NCI-H82 treated with DMSO at 0.1 percent for 48 hours (cell line): ENCODE measurements at regions not wholly inside any gene's neighbourhood (a gene's known extent, or its start where the extent isn't known, plus 50 kb on each side); places are given as distances from the start of the nearest gene placed in this dataset.
"Not testable (repeated sequence)": the region's sequence is repeated elsewhere in the genome, so short reads cannot be mapped to it uniquely, and the experiment has no call there.

Source experiments
- DNase-seq: peaks from one replicate; lab custom pipeline; 2025; ENCODE audit not compliant: unreplicated experiment; lab: John Stamatoyannopoulos, UW

GRCh38 chr12:83634726-83635267 lies 948.1 kb downstream of the TMTC2 start:
- no peak for DNase-seq

DNA sequence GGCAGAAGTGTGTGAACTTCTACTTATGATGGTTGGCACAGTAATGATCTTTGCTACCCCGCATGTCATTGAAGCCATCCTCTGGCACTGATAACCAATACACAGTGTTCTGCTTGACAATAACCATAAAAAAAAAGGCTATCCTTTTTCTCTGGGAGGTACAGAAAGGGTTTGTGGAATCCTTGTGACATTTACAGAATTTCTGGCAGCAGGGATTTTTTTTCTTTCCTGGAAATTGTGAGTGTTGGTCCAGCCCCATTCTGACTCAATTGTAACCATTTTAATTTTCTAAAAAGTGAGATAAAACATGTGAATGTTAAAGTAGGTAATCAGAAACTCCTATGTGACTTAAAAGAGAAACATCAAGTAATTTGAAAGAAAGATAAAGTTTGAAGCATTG lies 943.8 kb downstream of the TMTC2 start:
- DNase-seq = no peak

DNA sequence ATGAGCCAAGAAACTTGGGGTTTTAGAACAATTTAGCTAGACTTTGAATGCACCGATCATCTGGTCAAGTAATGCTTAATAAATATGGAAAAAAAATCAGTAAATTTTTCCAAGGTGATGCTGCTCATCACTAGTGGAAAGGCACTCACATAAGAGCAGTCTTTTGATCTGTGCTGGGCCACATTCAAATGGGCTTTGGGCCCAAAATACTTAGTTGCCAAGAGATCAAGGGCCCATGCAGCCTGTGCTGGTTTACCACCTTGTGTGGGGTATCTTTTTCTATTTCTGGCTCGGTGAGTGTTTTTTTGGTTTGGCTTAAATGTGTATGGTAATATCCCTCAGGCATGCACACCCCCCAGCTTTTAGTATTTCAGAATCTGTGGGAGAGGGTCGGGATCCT lies 943.2 kb downstream of the TMTC2 start:
- no peak for DNase-seq

DNA sequence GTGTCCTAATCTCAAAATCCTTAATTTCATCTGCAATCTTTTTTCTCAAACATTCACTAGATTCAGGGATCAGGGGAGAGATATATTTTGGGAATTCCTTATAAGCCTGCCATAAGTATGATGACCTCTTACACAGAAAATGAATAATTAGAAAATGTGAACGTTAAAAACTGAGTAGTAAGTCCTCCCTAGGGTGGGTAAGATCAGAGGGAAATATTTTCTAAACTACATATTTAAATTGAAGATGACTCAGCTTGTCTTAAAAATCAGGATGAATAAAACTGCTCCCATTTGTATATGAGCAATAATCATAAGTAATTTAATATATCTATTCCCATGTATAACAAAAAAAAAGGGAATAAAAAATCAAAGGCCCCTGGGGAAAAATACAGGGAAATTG lies 935.5 kb downstream of the TMTC2 start:
- no peak for DNase-seq

- DNase-seq = no peak
These were observed 933.3 kb downstream of the TMTC2 start for GRCh38 chr12:83619973-83620372.

GRCh38 chr12:83615152-83615551 lies 928.4 kb downstream of the TMTC2 start:
- DNase-seq = no peak

GRCh38 chr12:83613586-83614110 lies 926.9 kb downstream of the TMTC2 start:
- no peak for DNase-seq

GRCh38 chr12:83603106-83603505 lies 916.4 kb downstream of the TMTC2 start:
- no peak for DNase-seq

- DNase-seq = no peak
These were observed 888.6 kb downstream of the TMTC2 start for GRCh38 chr12:83575326-83575725.

- no peak for DNase-seq
These were observed 887.4 kb downstream of the TMTC2 start for GRCh38 chr12:83574142-83574541.

GRCh38 chr12:83573671-83574070 lies 887.0 kb downstream of the TMTC2 start:
- no peak for DNase-seq

DNA sequence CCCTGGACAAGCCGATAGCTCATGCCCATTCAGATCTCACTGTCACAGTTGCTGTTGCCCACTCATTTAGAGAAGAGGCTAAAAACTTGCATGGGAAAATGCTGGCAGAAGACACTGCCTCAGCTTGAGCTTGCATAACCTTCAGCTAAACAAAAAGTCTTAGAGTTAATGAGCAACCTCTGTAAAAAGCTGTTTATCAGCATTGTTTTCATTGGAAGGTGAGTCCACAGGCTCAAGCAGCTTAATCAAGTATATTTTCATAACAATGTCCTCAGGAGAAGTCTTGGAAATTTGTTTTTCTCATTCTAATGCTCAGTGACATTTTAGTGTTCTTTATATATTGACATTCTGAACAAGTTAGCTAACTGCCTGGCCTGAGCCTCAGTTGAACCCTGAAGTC lies 872.9 kb downstream of the TMTC2 start:
- no peak for DNase-seq

- not testable (repeated sequence) for DNase-seq
These were observed 869.3 kb downstream of the TMTC2 start for GRCh38 chr12:83556040-83556439.

- no peak for DNase-seq
These were observed 854.7 kb downstream of the TMTC2 start for GRCh38 chr12:83541446-83541845.

DNA sequence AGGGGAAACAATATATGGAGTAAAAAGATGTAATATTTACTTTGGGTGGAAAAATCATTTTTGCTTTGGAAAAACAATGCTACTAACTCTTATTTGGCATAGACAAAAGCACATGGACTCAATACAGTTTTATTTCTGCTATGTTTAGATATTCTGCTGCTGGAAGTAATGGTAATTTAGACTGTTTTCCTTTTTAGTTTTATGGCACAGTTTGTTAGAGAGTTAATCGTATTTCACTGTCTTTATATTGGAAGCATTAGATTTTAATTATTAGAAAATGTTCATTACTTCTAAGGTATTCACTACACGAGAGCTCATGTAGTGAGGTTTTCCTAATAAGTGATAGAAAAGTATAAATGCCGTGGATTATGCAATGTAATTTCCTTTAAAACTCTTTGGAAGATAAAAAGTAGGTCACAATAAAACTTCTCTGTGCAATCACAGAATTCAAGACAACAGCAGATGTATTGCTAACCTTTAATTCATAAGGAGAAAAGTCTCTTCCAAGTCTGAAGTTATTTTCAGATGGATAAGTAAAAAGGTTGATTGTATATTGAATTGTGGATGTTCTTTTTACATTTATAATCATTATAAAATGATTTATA lies 851.8 kb downstream of the TMTC2 start:
- no peak for DNase-seq

GRCh38 chr12:83537428-83538053 lies 850.8 kb downstream of the TMTC2 start:
- DNase-seq = no peak

GRCh38 chr12:83536496-83536895 lies 849.8 kb downstream of the TMTC2 start:
- no peak for DNase-seq

- DNase-seq = no peak
These were observed 841.9 kb downstream of the TMTC2 start for GRCh38 chr12:83528571-83528970.

GRCh38 chr12:83527810-83528209 lies 841.1 kb downstream of the TMTC2 start:
- no peak for DNase-seq

GRCh38 chr12:83515306-83516026 lies 828.8 kb downstream of the TMTC2 start:
- no peak for DNase-seq

GRCh38 chr12:83514372-83514771 lies 827.7 kb downstream of the TMTC2 start:
- DNase-seq = no peak

DNA sequence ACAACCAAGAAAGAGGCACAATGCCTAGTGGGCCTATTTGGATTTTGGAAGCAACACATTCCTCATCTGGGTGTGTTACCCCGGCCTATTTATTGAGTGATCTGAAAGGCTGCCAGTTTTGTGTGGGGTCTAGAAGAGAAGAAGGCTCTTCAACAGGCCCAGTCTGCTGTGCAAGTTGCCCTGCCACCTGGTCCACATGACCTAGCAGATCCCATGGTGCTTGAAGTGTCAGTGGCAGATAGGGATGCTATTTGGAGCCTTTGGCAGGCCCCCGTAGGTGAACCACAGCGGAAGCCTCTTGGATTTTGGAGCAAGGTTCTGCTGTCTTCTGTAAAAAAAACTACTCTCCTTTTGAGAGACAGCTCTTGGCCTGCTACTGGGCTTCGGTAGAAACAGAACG lies 820.1 kb downstream of the TMTC2 start:
- DNase-seq = no peak
